Fibroblast of villous mesenchyme (primary cell): ENCODE measurements at regions not wholly inside any gene's neighbourhood (a gene's known extent, or its start where the extent isn't known, plus 50 kb on each side); places are given as distances from the start of the nearest gene placed in this dataset.

Source experiments
- DNase-seq: peaks from one replicate; pipeline ENCODE4 v3.0.0-alpha.2; 2010; ENCODE audit warnings: low read depth
- H3K4me3 ChIP-seq: 2 replicates; pipeline ENCODE4 v1.5.1; 2011; ENCODE audit warnings: low read depth, mild to moderate bottlenecking, low read length
- TF ChIP-seq, protein P1 (sequence below): IDR thresholded peaks from 2 replicates; pipeline ENCODE4 v1.5.1; 2012; ENCODE audit warnings: low read depth, mild to moderate bottlenecking, low read length; ENCODE audit not compliant: insufficient read depth

GRCh38 chrX:6803607-6804006 is 268.7 kb upstream of the VCX3A start:
- no peak for DNase-seq
- H3K4me3 ChIP-seq, result no peak overlapping the region
- TF ChIP-seq, protein P1, sequence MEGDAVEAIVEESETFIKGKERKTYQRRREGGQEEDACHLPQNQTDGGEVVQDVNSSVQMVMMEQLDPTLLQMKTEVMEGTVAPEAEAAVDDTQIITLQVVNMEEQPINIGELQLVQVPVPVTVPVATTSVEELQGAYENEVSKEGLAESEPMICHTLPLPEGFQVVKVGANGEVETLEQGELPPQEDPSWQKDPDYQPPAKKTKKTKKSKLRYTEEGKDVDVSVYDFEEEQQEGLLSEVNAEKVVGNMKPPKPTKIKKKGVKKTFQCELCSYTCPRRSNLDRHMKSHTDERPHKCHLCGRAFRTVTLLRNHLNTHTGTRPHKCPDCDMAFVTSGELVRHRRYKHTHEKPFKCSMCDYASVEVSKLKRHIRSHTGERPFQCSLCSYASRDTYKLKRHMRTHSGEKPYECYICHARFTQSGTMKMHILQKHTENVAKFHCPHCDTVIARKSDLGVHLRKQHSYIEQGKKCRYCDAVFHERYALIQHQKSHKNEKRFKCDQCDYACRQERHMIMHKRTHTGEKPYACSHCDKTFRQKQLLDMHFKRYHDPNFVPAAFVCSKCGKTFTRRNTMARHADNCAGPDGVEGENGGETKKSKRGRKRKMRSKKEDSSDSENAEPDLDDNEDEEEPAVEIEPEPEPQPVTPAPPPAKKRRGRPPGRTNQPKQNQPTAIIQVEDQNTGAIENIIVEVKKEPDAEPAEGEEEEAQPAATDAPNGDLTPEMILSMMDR, result no peak

DNA sequence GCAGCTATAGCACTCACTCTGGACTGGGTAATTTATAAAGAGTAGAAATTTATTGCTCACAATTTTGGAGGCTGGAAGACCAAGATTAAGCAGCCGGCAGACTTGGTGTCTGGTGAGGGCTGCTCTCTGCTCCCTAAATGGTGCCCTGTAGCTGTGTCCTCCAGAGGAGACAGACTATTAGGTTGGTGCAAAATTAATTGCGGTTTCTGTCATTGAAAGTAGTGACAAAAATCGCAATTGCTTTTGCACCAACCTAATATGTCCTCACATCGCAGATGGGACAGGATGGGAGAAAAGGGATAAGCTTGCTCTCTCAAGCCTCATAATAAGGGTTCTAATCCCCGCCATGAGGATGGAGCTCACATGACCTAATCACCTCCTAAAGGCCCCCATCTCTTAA is 258.1 kb upstream of the VCX3A start:
- no peak overlapping the region for H3K4me3 ChIP-seq
- no peak for DNase-seq
- TF ChIP-seq, protein P1, result no peak

DNA sequence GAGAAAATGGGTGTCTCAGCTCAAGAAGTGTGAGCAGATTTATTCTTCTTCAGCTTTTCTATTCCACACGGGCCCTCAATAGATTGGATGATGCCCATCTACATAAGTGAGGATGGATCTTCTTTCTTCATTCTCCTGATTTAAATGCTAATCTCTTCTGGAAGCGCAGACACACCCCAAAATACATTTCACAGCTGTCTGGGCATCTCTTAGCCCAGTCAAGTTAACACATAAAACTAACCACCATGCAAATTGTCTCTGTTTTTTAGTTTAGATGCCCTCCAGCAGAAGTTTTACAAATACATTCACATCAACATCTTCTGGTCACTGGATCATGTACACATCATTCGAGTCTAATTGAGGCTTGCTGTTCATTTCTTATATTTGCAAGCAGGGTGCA is 249.0 kb upstream of the VCX3A start:
- TF ChIP-seq, protein P1, result no peak
- no peak for DNase-seq
- no peak overlapping the region for H3K4me3 ChIP-seq

GRCh38 chrX:6782831-6783230 is 247.9 kb upstream of the VCX3A start:
- H3K4me3 ChIP-seq, result no peak overlapping the region
- TF ChIP-seq, protein P1, result no peak
- no peak for DNase-seq

GRCh38 chrX:6778544-6779503 is 243.9 kb upstream of the VCX3A start:
- TF ChIP-seq, protein P1, result no peak
- H3K4me3 ChIP-seq, result no peak overlapping the region
- no peak for DNase-seq

- H3K4me3 ChIP-seq, result no peak overlapping the region
- TF ChIP-seq, protein P1, result no peak
- no peak for DNase-seq
Measured at GRCh38 chrX:6777238-6778002, 242.5 kb upstream of the VCX3A start.
